WERI-Rb-1 (cell line): ENCODE measurements at regions not wholly inside any gene's neighbourhood (a gene's known extent, or its start where the extent isn't known, plus 50 kb on each side); places are given as distances from the start of the nearest gene placed in this dataset.

Source experiments
- DNase-seq: peaks from one replicate; pipeline ENCODE4 v3.0.0-alpha.2; 2020
- H3K27ac ChIP-seq: fragments of 250-450 bp; sonication (Bioruptor Pico); 2 replicates; pipeline ENCODE4 v1.5.1; 2020; ENCODE audit warnings: mild to moderate bottlenecking, moderate library complexity
- H3K27me3 ChIP-seq: fragments of 250-450 bp; sonication (Bioruptor Pico); 2 replicates; pipeline ENCODE4 v1.5.1; 2021; ENCODE audit warnings: mild to moderate bottlenecking, low read depth, moderate library complexity; ENCODE audit not compliant: insufficient read depth, severe bottlenecking
- H3K36me3 ChIP-seq: fragments of 250-450 bp; sonication (Bioruptor Pico); 2 replicates; pipeline ENCODE4 v1.5.1; 2020; ENCODE audit warnings: mild to moderate bottlenecking, moderate library complexity
- H3K4me3 ChIP-seq: 2 replicates; pipeline ENCODE4 v1.5.1; 2011; ENCODE audit warnings: low read depth, mild to moderate bottlenecking, control low read depth, low read length
- H3K9me3 ChIP-seq: fragments of 250-450 bp; sonication (Bioruptor Pico); 2 replicates; pipeline ENCODE4 v1.5.1; 2021; ENCODE audit warnings: mild to moderate bottlenecking, moderate library complexity; ENCODE audit not compliant: severe bottlenecking
- CTCF ChIP-seq: IDR thresholded peaks from 2 replicates; pipeline ENCODE4 v1.5.1; 2011; ENCODE audit warnings: low read depth, mild to moderate bottlenecking, control low read depth, inconsistent platforms, low read length

GRCh38 chr4:33283818-33284217, 2563.6 kb downstream of the PCDH7 start:
- TF ChIP-seq CTCF = no peak
- Histone ChIP-seq H3K36me3 (no peaks in the 10 kb centered on the region), H3K9me3 (no peaks in the 10 kb centered on the region), H3K27me3 (no peaks in the 10 kb centered on the region), H3K4me3 (no peak overlapping the region), H3K27ac (no peak overlapping the region)
- no peak for DNase-seq

GRCh38 chr4:33296876-33297455, 2576.8 kb downstream of the PCDH7 start:
- H3K9me3 ChIP-seq = no peaks in the 10 kb centered on the region
- no peaks in the 10 kb centered on the region for H3K36me3 ChIP-seq
- DNase-seq = no peak
- no peak for TF ChIP-seq CTCF
- no peak overlapping the region for H3K27ac ChIP-seq
- no peak overlapping the region for H3K4me3 ChIP-seq
- no peaks in the 10 kb centered on the region for H3K27me3 ChIP-seq

- no peaks in the 10 kb centered on the region for H3K36me3 ChIP-seq
- no peak overlapping the region for H3K4me3 ChIP-seq
- DNase-seq = no peak
- no peak for TF ChIP-seq CTCF
- H3K9me3 ChIP-seq = no peaks in the 10 kb centered on the region
- no peak overlapping the region for H3K27ac ChIP-seq
- H3K27me3 ChIP-seq = no peaks in the 10 kb centered on the region
These were observed 2582.2 kb downstream of the PCDH7 start for GRCh38 chr4:33302321-33302720.

GRCh38 chr4:33306131-33306530, 2586.0 kb downstream of the PCDH7 start:
- no peak for TF ChIP-seq CTCF
- DNase-seq = no peak
- no peak overlapping the region for H3K27ac ChIP-seq
- H3K36me3 ChIP-seq = no peaks in the 10 kb centered on the region
- no peak overlapping the region for H3K4me3 ChIP-seq
- H3K9me3 ChIP-seq = no peaks in the 10 kb centered on the region
- H3K27me3 ChIP-seq = no peaks in the 10 kb centered on the region

- no peak overlapping the region for H3K4me3 ChIP-seq
- no peaks in the 10 kb centered on the region for H3K36me3 ChIP-seq
- no peak for DNase-seq
- H3K27ac ChIP-seq = no peak overlapping the region
- no peak for TF ChIP-seq CTCF
- no peaks in the 10 kb centered on the region for H3K27me3 ChIP-seq
- H3K9me3 ChIP-seq = peaks cover 7% of the 10 kb centered on the region
These were observed 2595.9 kb downstream of the PCDH7 start for GRCh38 chr4:33316033-33316432.

- H3K4me3 ChIP-seq = no peak overlapping the region
- peaks cover 7% of the 10 kb centered on the region for H3K9me3 ChIP-seq
- no peaks in the 10 kb centered on the region for H3K27me3 ChIP-seq
- TF ChIP-seq CTCF = no peak
- no peak for DNase-seq
- no peak overlapping the region for H3K27ac ChIP-seq
- no peaks in the 10 kb centered on the region for H3K36me3 ChIP-seq
These were observed 2596.4 kb downstream of the PCDH7 start for GRCh38 chr4:33316578-33316977.
